Heart left ventricle (tissue), 13 donors: ENCODE measurements at regions not wholly inside any gene's neighbourhood (a gene's known extent, or its start where the extent isn't known, plus 50 kb on each side); places are given as distances from the start of the nearest gene placed in this dataset.

Experiments used
- POLR2A ChIP-seq, 2 donors: fragments of 450-650 bp; IDR thresholded peaks; one replicate each; pipeline ENCODE4 v1.6.1; 2017; ENCODE audit warnings: antibody characterized with exemption in 2 of 2, mild to moderate bottlenecking in 2 of 2, moderate library complexity in 2 of 2
- TF ChIP-seq, protein P1 (sequence below), 12 donors: fragments of 200-600 bp; sonication (generic) in 4 of 12; IDR thresholded peaks; one replicate each; pipeline versions ENCODE4 v1.5.0 to v1.8.0; 2018 to 2022; ENCODE audit warnings: antibody characterized with exemption in 12 of 12, mild to moderate bottlenecking in 5 of 12
- donor health status: ischemic (EF 13 %, LVEDD 7.1; RV severe dilation, severe dysfunction).
- donor health status: DM: no; HTN: yes; CAD: no.
- donor health status: DM: no; HTN: no; CAD: no.
- donor health status: ischemic (EF 25% LVEDD 6.9; RV normal size, moderate dysfunction).
- donor health status: ischemic (EF 25% LVEDD 5.7; RV mildly dilated, moderate dysfunction).
- donor health status: ischemic (EF 35%, LVEDD 5.7; RV mildly dilated, moderate dysfunction).
- donor health status: nonischemic (EF 11% LVEDD 7.7; RV severe dilation, severe dysfunction).
- donor health status: DM: yes; HTN: yes; CAD: no.
- donor health status: PGD.
- donor health status: ischemic (EF 29% LVEDD 5.4; RV normal size, mild dysfunction).
- donor health status: nonischemic (EF 23%, LVEDD 6.1; RV moderate dilation, normal function).

DNA sequence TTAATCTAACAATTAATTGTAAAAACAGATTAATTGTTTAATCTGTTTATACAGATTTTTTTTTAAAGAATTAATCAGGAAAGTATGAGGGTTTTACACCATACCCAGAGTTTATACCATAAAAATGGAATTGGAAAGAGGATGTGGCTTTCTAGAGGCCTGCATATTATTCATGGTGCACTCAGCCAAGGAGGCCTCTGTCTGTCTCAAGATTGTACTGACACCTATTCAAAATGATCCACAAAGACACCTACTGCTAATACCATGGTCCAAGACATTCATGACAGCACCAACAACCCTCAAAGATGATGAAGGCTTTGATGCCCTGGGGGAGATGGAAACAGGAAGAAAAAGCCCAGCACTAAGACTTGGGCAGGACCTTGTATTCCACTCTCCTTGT, 58.1 kb upstream of the MAST4 start:
- TF ChIP-seq, protein P1, sequence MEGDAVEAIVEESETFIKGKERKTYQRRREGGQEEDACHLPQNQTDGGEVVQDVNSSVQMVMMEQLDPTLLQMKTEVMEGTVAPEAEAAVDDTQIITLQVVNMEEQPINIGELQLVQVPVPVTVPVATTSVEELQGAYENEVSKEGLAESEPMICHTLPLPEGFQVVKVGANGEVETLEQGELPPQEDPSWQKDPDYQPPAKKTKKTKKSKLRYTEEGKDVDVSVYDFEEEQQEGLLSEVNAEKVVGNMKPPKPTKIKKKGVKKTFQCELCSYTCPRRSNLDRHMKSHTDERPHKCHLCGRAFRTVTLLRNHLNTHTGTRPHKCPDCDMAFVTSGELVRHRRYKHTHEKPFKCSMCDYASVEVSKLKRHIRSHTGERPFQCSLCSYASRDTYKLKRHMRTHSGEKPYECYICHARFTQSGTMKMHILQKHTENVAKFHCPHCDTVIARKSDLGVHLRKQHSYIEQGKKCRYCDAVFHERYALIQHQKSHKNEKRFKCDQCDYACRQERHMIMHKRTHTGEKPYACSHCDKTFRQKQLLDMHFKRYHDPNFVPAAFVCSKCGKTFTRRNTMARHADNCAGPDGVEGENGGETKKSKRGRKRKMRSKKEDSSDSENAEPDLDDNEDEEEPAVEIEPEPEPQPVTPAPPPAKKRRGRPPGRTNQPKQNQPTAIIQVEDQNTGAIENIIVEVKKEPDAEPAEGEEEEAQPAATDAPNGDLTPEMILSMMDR (IDR thresholded peaks at IDR 0.05): no peak
- no peak for TF ChIP-seq POLR2A (IDR thresholded peaks at IDR 0.05)
